ENCODE measurements at regions not wholly inside any gene's neighbourhood (a gene's known extent, or its start where the extent isn't known, plus 50 kb on each side); places are given as distances from the start of the nearest gene placed in this dataset.

GRCh38 chr3:27939940-27940339, 217.8 kb upstream of the EOMES start:
- no peaks in the 10 kb centered on the region for H3K27me3 Mint-ChIP-seq (ENCODE audit: low read depth)
- no peaks in the 10 kb centered on the region for H3K9me3 Mint-ChIP-seq
- no peaks in the 10 kb centered on the region for H3K36me3 Mint-ChIP-seq (ENCODE audit: insufficient read depth)
- H3K4me3 Mint-ChIP-seq, result no peak overlapping the region
- H3K4me1 Mint-ChIP-seq (ENCODE audit: low read depth), result peaks cover 6% of the 10 kb centered on the region
- ATAC-seq, result no peak
- no peak for DNase-seq

GRCh38 chr3:27943106-27943505, 221.0 kb upstream of the EOMES start:
- Mint-ChIP-seq H3K9me3 (no peaks in the 10 kb centered on the region), H3K27me3 (ENCODE audit: low read depth) (no peaks in the 10 kb centered on the region), H3K36me3 (ENCODE audit: insufficient read depth) (no peaks in the 10 kb centered on the region), H3K4me1 (ENCODE audit: low read depth) (no peaks in the 10 kb centered on the region), H3K4me3 (no peak overlapping the region)
- ATAC-seq (no peak), DNase-seq (no peak)

DNA sequence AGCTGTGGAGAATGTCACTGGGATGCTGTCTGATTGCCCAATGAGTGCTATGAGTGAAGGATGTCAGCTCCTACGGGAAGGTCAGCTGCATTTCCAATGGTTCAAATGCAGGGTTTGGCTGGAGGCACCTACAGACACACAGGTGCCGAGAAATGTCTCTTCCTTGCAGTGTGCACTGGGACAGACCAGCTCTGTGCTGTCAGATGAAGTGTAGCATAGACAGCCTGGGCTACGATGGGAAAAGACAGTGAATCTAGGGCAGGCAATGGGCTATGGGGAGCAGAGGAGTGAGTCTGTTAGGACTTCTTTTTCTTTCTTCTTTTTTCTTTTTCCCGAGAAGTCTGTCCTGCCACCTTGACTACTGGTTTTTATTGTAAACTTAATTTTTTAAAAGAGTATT, 223.1 kb upstream of the EOMES start:
- peaks cover 1% of the 10 kb centered on the region for H3K36me3 Mint-ChIP-seq (ENCODE audit: insufficient read depth)
- H3K4me3 Mint-ChIP-seq, result no peak overlapping the region

DNA sequence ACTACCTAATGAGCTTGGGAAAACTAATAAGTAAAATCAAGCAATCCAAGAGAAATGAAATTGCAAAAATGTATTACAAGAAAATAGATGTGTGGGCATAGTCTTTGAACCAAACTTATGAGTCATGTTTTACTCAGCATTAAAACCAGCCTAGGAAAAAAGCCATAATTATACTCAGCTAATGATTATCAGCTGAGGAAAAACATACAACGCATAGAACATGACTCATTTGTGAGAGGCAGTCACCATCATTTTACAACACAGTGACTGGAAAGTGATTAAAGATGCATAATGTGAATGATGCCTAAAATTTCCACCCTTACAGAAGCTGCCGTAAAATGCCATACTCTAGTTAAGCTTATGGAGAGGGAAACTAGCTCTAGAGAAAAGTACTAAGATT, 238.0 kb upstream of the EOMES start:
- Mint-ChIP-seq H3K9me3 (no peaks in the 10 kb centered on the region), H3K4me1 (ENCODE audit: low read depth) (peaks cover 10% of the 10 kb centered on the region), H3K4me3 (no peak overlapping the region), H3K27me3 (ENCODE audit: low read depth) (no peaks in the 10 kb centered on the region), H3K36me3 (ENCODE audit: insufficient read depth) (no peaks in the 10 kb centered on the region)
- ATAC-seq (peak; percentile 67 to 69), DNase-seq (no peak)

More for the DNA sequence above, 223.1 kb upstream of the EOMES start:
- DNase-seq (no peak), ATAC-seq (no peak)
- no peaks in the 10 kb centered on the region for H3K4me1 Mint-ChIP-seq (ENCODE audit: low read depth)
- no peaks in the 10 kb centered on the region for H3K27me3 Mint-ChIP-seq (ENCODE audit: low read depth)
- H3K9me3 Mint-ChIP-seq, result peaks cover 11% of the 10 kb centered on the region

- ATAC-seq (peak; percentile 65 to 69), DNase-seq (no peak)
- H3K36me3 Mint-ChIP-seq (ENCODE audit: insufficient read depth), result no peaks in the 10 kb centered on the region
- no peak overlapping the region for H3K4me3 Mint-ChIP-seq
- H3K27me3 Mint-ChIP-seq (ENCODE audit: low read depth), result no peaks in the 10 kb centered on the region
- peaks cover 12% of the 10 kb centered on the region for H3K4me1 Mint-ChIP-seq (ENCODE audit: low read depth)
- no peaks in the 10 kb centered on the region for H3K9me3 Mint-ChIP-seq
Measured at GRCh38 chr3:27963519-27963918, 241.4 kb upstream of the EOMES start.

DNA sequence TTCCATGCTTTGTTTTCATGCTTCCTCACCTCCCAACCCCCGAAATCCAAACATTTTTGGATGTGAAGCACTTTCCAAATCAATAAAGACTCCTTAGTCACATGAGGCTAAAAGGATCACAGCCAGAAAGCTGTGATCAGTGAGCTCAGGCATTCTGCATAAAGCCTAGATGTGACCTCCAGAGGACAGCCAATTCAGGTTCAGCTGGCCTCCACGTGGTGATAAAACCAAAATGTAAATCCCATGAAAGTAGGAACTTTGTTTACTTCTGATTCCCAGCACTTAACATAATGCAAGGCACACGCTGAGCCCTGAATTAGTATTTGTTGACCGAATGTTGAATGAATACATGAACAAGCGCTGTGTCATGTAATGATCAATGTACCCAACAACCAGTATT, 249.5 kb upstream of the EOMES start:
- Mint-ChIP-seq H3K27me3 (ENCODE audit: low read depth) (no peaks in the 10 kb centered on the region), H3K9me3 (no peaks in the 10 kb centered on the region), H3K4me1 (ENCODE audit: low read depth) (no peaks in the 10 kb centered on the region), H3K4me3 (no peak overlapping the region), H3K36me3 (ENCODE audit: insufficient read depth) (no peaks in the 10 kb centered on the region)
- DNase-seq, result no peak
- ATAC-seq, result no peak

- DNase-seq (no peak), ATAC-seq (no peak)
- Mint-ChIP-seq H3K27me3 (ENCODE audit: low read depth) (no peaks in the 10 kb centered on the region), H3K9me3 (no peaks in the 10 kb centered on the region), H3K4me3 (no peak overlapping the region), H3K36me3 (ENCODE audit: insufficient read depth) (no peaks in the 10 kb centered on the region), H3K4me1 (ENCODE audit: low read depth) (no peaks in the 10 kb centered on the region)
Measured at GRCh38 chr3:27976933-27977332, 254.8 kb upstream of the EOMES start.

- ATAC-seq (no peak), DNase-seq (no peak)
- H3K27me3 Mint-ChIP-seq (ENCODE audit: low read depth), result no peaks in the 10 kb centered on the region
- H3K36me3 Mint-ChIP-seq (ENCODE audit: insufficient read depth), result no peaks in the 10 kb centered on the region
- no peaks in the 10 kb centered on the region for H3K9me3 Mint-ChIP-seq
- no peak overlapping the region for H3K4me3 Mint-ChIP-seq
- no peaks in the 10 kb centered on the region for H3K4me1 Mint-ChIP-seq (ENCODE audit: low read depth)
Measured at GRCh38 chr3:27978440-27978839, 256.3 kb upstream of the EOMES start.

DNA sequence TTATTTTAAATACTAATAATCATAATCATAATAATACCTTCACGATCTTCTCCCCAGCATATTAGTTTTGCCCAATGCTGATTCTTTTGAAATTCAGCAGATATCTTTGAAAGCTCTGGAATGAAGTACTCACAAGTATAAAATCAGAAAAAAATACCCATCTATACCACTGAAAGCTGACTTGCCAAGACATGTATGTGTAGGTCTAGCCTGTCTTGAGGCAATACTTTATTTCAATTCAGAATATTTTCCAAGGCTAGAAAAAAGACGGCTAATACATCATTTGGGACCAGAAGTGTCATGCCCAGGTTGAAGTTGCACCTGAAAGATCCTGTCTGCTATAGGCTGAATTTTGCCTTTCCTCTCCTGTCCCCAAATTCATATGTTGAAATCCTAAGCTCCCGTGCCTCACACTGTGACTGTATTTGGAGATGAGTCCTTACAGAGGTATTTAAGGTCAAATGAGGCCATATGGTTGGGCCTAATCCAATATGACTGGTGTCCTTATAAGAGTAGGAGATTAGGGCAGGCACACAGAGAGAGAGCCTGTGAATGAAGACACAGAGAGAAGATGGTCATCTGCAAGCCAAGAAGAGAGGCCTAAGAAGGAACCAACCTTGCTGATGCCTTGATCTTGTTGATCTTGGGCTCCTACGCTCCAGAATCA, 255.9 kb upstream of the CMC1 start:
- ATAC-seq, result no peak
- Mint-ChIP-seq H3K4me1 (ENCODE audit: low read depth) (no peaks in the 10 kb centered on the region), H3K9me3 (no peaks in the 10 kb centered on the region), H3K4me3 (no peak overlapping the region), H3K27me3 (ENCODE audit: low read depth) (no peaks in the 10 kb centered on the region), H3K36me3 (ENCODE audit: insufficient read depth) (no peaks in the 10 kb centered on the region)
- DNase-seq, result no peak

- Mint-ChIP-seq H3K27me3 (ENCODE audit: low read depth) (no peaks in the 10 kb centered on the region), H3K9me3 (no peaks in the 10 kb centered on the region), H3K36me3 (ENCODE audit: insufficient read depth) (no peaks in the 10 kb centered on the region), H3K4me1 (ENCODE audit: low read depth) (no peaks in the 10 kb centered on the region), H3K4me3 (no peak overlapping the region)
- no peak for DNase-seq
- ATAC-seq, result no peak
Measured at GRCh38 chr3:27986234-27986879, 255.1 kb upstream of the CMC1 start.

DNA sequence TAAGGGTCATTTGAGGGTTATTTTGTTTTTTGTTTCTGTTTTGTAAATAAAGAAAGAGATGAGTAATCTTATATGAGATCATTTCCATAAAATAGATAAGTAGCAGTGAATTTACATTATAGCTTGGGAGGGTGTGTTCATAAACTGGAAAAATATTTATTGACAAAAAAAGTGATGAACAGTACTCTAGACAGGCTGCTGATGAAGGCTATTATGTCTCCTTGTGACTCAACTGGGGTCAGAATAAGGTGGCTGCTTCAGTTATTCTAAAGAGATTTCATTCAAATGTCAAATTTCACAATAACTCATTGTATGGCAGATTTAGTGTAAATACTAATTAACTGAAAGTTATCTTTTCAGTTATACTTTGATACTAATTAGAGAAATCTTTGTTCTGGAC, 251.1 kb upstream of the CMC1 start:
- Mint-ChIP-seq H3K36me3 (ENCODE audit: insufficient read depth) (no peaks in the 10 kb centered on the region), H3K4me1 (ENCODE audit: low read depth) (no peaks in the 10 kb centered on the region), H3K9me3 (no peaks in the 10 kb centered on the region), H3K4me3 (no peak overlapping the region), H3K27me3 (ENCODE audit: low read depth) (peaks cover 2% of the 10 kb centered on the region)
- DNase-seq (no peak), ATAC-seq (no peak)

GRCh38 chr3:27990837-27991236, 250.6 kb upstream of the CMC1 start:
- Mint-ChIP-seq H3K4me3 (no peak overlapping the region), H3K36me3 (ENCODE audit: insufficient read depth) (no peaks in the 10 kb centered on the region)
- no peak for ATAC-seq

GRCh38 chr3:27993051-27993450, 248.4 kb upstream of the CMC1 start:
- ATAC-seq (no peak), DNase-seq (no peak)
- Mint-ChIP-seq H3K27me3 (ENCODE audit: low read depth) (peaks cover 2% of the 10 kb centered on the region), H3K4me1 (ENCODE audit: low read depth) (no peaks in the 10 kb centered on the region), H3K4me3 (no peak overlapping the region), H3K36me3 (ENCODE audit: insufficient read depth) (no peaks in the 10 kb centered on the region), H3K9me3 (no peaks in the 10 kb centered on the region)

More at GRCh38 chr3:27990837-27991236, 250.6 kb upstream of the CMC1 start:
- DNase-seq, result no peak
- Mint-ChIP-seq H3K9me3 (no peaks in the 10 kb centered on the region), H3K4me1 (ENCODE audit: low read depth) (no peaks in the 10 kb centered on the region), H3K27me3 (ENCODE audit: low read depth) (peaks cover 2% of the 10 kb centered on the region)

DNA sequence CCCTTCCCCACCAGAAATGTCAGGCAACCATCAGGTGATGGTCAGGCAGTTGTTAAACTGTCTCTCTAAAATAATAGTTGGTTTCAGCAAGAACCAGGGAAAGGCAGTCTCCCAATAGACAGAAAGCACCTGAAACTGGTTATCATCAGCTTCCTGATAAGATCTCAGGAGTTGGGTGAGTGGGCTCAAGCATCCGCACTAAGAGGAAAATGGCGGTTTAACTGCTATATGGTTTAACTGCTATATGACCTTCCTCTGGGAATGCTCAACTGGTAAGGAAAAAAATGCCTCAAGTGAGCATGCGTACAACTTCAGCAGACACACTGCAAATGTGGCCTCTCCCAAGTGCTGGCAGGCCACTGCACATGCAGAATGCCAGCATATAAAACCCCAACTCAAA, 240.8 kb upstream of the CMC1 start:
- no peaks in the 10 kb centered on the region for H3K27me3 Mint-ChIP-seq (ENCODE audit: low read depth)
- no peak for DNase-seq
- H3K9me3 Mint-ChIP-seq, result peaks cover 11% of the 10 kb centered on the region
- ATAC-seq, result no peak
- H3K4me3 Mint-ChIP-seq, result no peak overlapping the region
- H3K4me1 Mint-ChIP-seq (ENCODE audit: low read depth), result no peaks in the 10 kb centered on the region
- H3K36me3 Mint-ChIP-seq (ENCODE audit: insufficient read depth), result peaks cover 3% of the 10 kb centered on the region

GRCh38 chr3:28008235-28008634, 233.2 kb upstream of the CMC1 start:
- peaks cover 5% of the 10 kb centered on the region for H3K9me3 Mint-ChIP-seq
- H3K36me3 Mint-ChIP-seq (ENCODE audit: insufficient read depth), result no peaks in the 10 kb centered on the region
- no peaks in the 10 kb centered on the region for H3K27me3 Mint-ChIP-seq (ENCODE audit: low read depth)
- no peak for ATAC-seq
- no peaks in the 10 kb centered on the region for H3K4me1 Mint-ChIP-seq (ENCODE audit: low read depth)
- no peak overlapping the region for H3K4me3 Mint-ChIP-seq
- no peak for DNase-seq

Data from activated T-cell treated with anti-CD3 and anti-CD28 coated beads, Interleukin-2, amount 50 U/mL, for 4 hours (primary cell).